H1 (cell line): ENCODE measurements at regions not wholly inside any gene's neighbourhood (a gene's known extent, or its start where the extent isn't known, plus 50 kb on each side); places are given as distances from the start of the nearest gene placed in this dataset.

Source experiments
- CBX5 ChIP-seq: fragments of 300-800, 300-1000 bp; sonication (generic); IDR thresholded peaks from 2 replicates; pipeline ENCODE4 v1.7.1; 2016; ENCODE audit warnings: antibody characterized with exemption, low read length, low read depth
- CREB1 ChIP-seq: IDR thresholded peaks from 2 replicates; pipeline ENCODE4 v1.6.1; 2012; ENCODE audit warnings: inconsistent platforms
- FOSL1 ChIP-seq: IDR thresholded peaks from 2 replicates; pipeline ENCODE4 v1.6.1; 2011; ENCODE audit warnings: mild to moderate bottlenecking, low read depth, low read length, moderate library complexity; ENCODE audit not compliant: insufficient read depth
- GABPA ChIP-seq: IDR thresholded peaks from 2 replicates; pipeline ENCODE4 v1.6.1; 2011; ENCODE audit warnings: mild to moderate bottlenecking, low read length, moderate library complexity, borderline replicate concordance; ENCODE audit not compliant: insufficient read depth
- GTF2F1 ChIP-seq: IDR thresholded peaks from 2 replicates; pipeline ENCODE4 v1.6.1; 2012; ENCODE audit warnings: low read depth, low read length, improper control_type of control experiment, borderline replicate concordance
- JUN ChIP-seq: IDR thresholded peaks from 2 replicates; pipeline ENCODE4 v1.6.1; 2011; ENCODE audit warnings: low read depth, mild to moderate bottlenecking, improper control_type of control experiment, low read length
- KDM4A ChIP-seq: IDR thresholded peaks from one replicate; pipeline ENCODE4 v1.7.1; 2012; ENCODE audit warnings: low read depth, mild to moderate bottlenecking, moderate library complexity, low read length, inconsistent platforms; ENCODE audit not compliant: severe bottlenecking
- RBBP5 ChIP-seq: IDR thresholded peaks from 2 replicates; pipeline ENCODE4 v1.7.1; 2012; ENCODE audit warnings: low read depth, mild to moderate bottlenecking, inconsistent platforms, low read length, moderate library complexity, borderline replicate concordance
- SIN3A ChIP-seq, 2 experiments: IDR thresholded peaks in 1 of 2; conservative IDR thresholded peaks in 1 of 2; 2 replicates each; pipeline ENCODE4 v1.6.1; 2011 to 2012; ENCODE audit warnings: low read length in 2 of 2, improper control_type of control experiment in 1 of 2, low read depth in 1 of 2, mild to moderate bottlenecking in 1 of 2
- SIX5 ChIP-seq: IDR thresholded peaks from 2 replicates; pipeline ENCODE4 v1.6.1; 2011; ENCODE audit warnings: mild to moderate bottlenecking, low read depth, low read length
- TEAD4 ChIP-seq: IDR thresholded peaks from 2 replicates; pipeline ENCODE4 v1.6.1; 2012; ENCODE audit warnings: low read depth, low read length, inconsistent platforms, mixed read lengths
- TF ChIP-seq, protein P1 (sequence below): fragments of 300-600 bp; sonication (generic); IDR thresholded peaks from 2 replicates; pipeline ENCODE4 v1.7.1; 2012; ENCODE audit warnings: low read length, moderate library complexity, mild to moderate bottlenecking, inconsistent platforms; ENCODE audit not compliant: insufficient replicate concordance

- TF ChIP-seq, protein P1, sequence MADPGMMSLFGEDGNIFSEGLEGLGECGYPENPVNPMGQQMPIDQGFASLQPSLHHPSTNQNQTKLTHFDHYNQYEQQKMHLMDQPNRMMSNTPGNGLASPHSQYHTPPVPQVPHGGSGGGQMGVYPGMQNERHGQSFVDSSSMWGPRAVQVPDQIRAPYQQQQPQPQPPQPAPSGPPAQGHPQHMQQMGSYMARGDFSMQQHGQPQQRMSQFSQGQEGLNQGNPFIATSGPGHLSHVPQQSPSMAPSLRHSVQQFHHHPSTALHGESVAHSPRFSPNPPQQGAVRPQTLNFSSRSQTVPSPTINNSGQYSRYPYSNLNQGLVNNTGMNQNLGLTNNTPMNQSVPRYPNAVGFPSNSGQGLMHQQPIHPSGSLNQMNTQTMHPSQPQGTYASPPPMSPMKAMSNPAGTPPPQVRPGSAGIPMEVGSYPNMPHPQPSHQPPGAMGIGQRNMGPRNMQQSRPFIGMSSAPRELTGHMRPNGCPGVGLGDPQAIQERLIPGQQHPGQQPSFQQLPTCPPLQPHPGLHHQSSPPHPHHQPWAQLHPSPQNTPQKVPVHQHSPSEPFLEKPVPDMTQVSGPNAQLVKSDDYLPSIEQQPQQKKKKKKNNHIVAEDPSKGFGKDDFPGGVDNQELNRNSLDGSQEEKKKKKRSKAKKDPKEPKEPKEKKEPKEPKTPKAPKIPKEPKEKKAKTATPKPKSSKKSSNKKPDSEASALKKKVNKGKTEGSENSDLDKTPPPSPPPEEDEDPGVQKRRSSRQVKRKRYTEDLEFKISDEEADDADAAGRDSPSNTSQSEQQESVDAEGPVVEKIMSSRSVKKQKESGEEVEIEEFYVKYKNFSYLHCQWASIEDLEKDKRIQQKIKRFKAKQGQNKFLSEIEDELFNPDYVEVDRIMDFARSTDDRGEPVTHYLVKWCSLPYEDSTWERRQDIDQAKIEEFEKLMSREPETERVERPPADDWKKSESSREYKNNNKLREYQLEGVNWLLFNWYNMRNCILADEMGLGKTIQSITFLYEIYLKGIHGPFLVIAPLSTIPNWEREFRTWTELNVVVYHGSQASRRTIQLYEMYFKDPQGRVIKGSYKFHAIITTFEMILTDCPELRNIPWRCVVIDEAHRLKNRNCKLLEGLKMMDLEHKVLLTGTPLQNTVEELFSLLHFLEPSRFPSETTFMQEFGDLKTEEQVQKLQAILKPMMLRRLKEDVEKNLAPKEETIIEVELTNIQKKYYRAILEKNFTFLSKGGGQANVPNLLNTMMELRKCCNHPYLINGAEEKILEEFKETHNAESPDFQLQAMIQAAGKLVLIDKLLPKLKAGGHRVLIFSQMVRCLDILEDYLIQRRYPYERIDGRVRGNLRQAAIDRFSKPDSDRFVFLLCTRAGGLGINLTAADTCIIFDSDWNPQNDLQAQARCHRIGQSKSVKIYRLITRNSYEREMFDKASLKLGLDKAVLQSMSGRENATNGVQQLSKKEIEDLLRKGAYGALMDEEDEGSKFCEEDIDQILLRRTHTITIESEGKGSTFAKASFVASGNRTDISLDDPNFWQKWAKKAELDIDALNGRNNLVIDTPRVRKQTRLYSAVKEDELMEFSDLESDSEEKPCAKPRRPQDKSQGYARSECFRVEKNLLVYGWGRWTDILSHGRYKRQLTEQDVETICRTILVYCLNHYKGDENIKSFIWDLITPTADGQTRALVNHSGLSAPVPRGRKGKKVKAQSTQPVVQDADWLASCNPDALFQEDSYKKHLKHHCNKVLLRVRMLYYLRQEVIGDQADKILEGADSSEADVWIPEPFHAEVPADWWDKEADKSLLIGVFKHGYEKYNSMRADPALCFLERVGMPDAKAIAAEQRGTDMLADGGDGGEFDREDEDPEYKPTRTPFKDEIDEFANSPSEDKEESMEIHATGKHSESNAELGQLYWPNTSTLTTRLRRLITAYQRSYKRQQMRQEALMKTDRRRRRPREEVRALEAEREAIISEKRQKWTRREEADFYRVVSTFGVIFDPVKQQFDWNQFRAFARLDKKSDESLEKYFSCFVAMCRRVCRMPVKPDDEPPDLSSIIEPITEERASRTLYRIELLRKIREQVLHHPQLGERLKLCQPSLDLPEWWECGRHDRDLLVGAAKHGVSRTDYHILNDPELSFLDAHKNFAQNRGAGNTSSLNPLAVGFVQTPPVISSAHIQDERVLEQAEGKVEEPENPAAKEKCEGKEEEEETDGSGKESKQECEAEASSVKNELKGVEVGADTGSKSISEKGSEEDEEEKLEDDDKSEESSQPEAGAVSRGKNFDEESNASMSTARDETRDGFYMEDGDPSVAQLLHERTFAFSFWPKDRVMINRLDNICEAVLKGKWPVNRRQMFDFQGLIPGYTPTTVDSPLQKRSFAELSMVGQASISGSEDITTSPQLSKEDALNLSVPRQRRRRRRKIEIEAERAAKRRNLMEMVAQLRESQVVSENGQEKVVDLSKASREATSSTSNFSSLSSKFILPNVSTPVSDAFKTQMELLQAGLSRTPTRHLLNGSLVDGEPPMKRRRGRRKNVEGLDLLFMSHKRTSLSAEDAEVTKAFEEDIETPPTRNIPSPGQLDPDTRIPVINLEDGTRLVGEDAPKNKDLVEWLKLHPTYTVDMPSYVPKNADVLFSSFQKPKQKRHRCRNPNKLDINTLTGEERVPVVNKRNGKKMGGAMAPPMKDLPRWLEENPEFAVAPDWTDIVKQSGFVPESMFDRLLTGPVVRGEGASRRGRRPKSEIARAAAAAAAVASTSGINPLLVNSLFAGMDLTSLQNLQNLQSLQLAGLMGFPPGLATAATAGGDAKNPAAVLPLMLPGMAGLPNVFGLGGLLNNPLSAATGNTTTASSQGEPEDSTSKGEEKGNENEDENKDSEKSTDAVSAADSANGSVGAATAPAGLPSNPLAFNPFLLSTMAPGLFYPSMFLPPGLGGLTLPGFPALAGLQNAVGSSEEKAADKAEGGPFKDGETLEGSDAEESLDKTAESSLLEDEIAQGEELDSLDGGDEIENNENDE: no peak
- TF ChIP-seq GABPA (no peak), SIX5 (no peak), SIN3A (conservative IDR thresholded peaks at IDR 0.05 in 1 of 2, IDR thresholded peaks at IDR 0.05 in 1 of 2; ENCODE audit: low read depth in 1 of 2, low read length in 2 of 2) (no peak), FOSL1 (no peak), CREB1 (no peak), GTF2F1 (no peak), JUN (no peak), CBX5 (no peak), KDM4A (no peak), RBBP5 (no peak), TEAD4 (no peak)
Observed at GRCh38 chr19:28869459-28869858, 343.5 kb downstream of the UQCRFS1 start (continued).
